GM21390 (cell line): ENCODE measurements at regions not wholly inside any gene's neighbourhood (a gene's known extent, or its start where the extent isn't known, plus 50 kb on each side); places are given as distances from the start of the nearest gene placed in this dataset.
"Not testable (repeated sequence)": the region's sequence is repeated elsewhere in the genome, so short reads cannot be mapped to it uniquely, and the experiment has no call there.

ENCODE experiments used
- ATAC-seq: cut with Tn5 transposase; IDR thresholded peaks from one replicate; pipeline ENCODE4 v1.9.1; 2021; ENCODE audit not compliant: unreplicated experiment

DNA sequence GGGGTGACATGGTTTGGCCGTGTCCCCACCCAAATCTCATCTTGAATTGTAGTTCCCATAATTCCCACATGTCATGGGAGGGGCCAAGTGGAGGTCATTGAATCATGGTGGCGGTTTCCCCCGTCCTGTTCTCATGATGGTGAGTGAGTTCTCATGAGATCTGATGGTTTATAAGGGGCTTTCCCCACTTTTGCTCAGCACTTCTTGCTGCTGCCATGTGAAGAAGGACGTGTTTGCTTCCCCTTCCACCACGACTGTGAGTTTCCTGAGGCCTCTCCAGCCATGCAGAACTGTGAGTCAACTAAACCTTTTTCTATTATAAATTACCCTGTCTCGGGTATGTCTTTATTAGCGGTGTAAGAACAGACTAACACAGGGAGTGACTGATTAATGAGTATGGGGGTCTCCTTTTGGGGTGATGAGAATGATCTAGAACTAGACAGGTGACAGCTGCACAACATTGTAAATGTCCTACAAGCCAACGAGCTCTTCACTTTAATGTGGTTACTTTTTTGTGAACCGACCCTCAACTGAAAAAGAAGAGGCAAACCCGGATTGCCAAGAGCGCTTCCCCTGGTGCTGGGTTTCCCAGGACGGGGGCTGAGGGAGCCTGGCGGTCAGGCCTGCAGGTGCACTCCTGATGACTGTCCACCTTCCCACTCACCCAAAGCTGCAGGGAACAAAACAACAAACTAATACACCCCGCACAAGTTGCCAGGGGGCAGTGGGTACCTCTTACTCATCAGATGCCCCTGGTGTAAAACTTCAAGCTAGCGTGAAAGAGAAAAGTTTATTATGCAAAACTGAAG, 90.1 kb downstream of the NCOR2 start:
- no peak for ATAC-seq

DNA sequence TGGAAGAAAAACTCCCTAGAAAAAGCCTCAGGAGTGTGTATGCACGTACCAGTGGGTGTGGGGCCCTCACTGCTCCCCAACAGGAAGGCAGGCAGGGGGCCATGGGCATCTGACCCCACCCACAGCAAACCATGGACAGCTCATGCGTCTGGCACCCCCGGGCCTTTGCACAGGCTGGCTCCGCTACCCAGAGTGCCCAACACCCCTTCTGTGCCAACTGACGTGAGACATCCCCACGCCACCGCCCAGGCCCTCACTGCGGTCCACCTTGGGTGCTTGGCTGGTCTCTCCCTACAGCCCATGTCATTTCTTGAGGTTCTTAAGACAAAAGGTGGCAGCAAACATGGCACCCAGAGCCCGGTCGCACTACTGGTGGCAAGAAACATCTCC, 91.4 kb downstream of the NCOR2 start:
- ATAC-seq = no peak

DNA sequence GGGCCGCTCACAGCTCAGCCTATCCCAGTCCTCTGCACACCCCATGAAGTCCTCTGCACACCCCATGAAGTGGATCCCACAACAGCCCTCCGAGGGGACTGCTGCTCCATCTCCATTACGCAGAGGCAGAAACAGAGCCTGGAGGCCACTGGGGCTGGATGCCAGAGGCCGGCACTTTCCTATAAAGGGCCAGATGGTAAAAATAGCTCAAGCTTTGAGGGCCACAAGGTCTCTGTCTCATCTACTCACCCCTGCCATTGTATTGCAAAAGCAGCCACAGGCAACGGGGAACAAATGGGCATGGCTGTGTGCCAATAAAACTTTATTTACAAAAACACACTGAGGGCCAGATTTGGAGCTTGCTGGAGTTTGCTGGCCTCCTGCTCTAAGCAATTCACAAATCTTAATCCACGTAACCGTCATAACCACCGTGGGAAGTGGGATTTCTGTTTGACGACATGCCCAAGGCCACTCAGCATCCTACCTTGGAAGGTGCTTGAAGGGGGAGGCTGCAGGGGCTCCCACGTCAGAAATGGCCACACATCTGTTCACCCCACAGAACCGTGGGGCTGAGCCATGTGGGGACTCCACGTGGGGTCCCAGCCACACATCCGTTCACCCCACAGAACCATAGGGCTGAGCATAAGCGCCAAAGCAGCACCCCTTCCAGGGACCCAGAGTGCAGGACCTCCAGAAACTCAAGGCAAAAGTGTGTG, 92.0 kb downstream of the NCOR2 start:
- no peak for ATAC-seq

DNA sequence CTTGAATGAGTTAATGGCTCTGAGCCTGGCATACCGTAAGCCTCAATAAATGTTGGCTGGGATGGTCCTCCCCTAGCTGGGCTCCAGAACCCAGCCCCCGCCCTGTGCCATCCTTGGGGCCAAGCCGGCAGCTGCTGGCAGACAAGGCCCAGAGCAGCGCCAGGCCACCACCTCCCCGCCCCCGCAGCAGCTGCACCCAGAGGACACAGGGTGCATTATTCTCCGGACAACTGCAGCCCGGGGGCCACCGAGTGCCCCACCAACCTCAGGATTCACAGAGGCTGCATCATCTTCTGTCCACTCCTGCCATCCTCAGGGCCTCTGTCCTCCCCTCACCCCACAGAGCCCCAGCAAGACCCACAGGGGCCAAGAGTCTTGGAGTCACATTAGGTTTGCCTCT, 92.7 kb downstream of the NCOR2 start:
- no peak for ATAC-seq

DNA sequence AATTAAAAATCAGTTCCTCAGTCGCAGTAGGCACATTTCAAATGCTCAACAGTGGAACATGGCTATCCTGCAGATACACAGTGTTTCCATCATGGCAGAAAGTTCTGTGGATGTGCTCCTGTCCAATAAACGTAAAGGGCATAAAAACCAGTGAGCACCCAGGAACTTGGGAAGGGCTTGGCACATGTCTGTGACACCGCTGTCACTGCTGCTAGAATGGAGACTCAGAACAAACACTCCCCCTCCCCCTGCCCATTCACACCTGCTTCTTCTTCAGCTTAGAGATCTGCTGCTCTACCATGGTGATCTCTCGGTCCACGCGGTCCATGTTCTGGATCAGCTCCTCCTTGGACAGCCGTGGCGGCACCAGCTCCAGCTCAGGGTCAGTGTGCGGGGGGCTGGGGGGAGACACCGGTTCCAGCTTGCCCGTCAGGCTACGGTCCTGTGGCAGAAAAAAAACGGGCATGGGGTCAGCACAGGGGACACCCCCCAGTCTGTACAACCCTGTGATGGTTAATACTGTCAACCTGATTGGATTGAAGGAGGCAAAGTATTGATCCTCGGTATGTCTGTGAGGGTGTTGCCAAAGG, 94.6 kb downstream of the NCOR2 start:
- no peak for ATAC-seq

DNA sequence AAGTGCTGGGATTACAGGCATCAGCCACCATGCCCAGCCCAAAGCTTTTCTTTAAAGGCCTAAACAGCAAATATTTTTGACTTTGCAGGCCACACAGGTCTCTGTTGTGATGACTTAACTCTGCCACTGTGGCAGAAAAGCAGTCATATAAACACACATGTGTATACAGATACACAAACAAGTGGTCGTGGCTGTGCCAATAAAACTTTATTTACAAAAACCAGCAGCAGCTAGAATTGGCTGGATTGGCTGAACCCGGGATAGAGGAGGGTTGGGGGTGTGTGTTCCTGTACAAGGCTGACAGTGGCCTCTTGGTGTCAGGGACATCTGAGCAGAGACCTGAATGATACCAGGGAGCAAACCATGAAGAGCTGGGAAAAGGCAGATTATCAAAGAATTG, 95.6 kb downstream of the NCOR2 start:
- no peak for ATAC-seq

DNA sequence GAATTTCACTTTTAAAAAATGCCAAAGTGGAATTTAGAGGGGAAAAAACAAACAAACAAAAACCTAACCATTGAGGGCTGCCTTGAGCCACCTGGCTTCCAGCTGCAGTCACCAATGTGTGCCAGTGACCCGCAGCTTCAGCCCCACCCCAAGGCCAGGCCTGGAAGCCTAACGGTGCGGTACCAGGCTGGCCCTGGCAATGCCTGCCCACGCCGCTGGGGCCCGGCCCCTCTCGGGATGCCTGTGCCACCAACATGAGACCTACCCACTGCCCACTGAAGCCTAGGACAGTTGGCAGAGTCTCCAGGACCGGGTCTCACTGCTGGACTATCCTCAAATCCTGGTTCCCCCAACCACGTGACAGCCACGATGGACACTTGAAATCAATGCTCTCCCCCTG, 96.6 kb downstream of the NCOR2 start:
- no peak for ATAC-seq

DNA sequence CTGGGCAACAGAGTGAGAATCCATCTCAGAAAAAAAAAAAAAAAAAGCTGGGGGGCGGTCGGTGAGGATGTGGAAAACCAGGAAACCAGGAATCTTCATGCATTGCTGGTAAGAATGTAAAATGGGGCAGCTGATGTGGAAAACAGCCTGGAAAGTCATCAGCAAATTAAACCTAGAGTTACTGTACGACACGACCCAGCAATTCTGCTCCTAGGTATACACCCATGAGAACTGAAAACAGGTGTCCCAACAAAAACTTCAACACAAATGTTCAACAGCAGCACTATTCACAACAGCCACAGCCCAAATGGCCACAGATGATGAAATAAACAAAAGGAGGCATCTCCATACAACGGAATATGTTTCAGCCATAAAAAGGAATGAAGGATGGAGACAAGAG, 97.3 kb downstream of the NCOR2 start:
- ATAC-seq = no peak

- no peak for ATAC-seq
Measured at GRCh38 chr12:124469193-124469888, 98.1 kb downstream of the NCOR2 start.

- ATAC-seq = not testable (repeated sequence)
Measured at GRCh38 chr12:124467549-124467948, 99.9 kb downstream of the NCOR2 start.

- ATAC-seq = peak; percentile 96
Measured at GRCh38 chr12:124466216-124467128, 100.9 kb downstream of the NCOR2 start.

- no peak for ATAC-seq
Measured at GRCh38 chr12:124465473-124465872, 101.9 kb downstream of the NCOR2 start.

DNA sequence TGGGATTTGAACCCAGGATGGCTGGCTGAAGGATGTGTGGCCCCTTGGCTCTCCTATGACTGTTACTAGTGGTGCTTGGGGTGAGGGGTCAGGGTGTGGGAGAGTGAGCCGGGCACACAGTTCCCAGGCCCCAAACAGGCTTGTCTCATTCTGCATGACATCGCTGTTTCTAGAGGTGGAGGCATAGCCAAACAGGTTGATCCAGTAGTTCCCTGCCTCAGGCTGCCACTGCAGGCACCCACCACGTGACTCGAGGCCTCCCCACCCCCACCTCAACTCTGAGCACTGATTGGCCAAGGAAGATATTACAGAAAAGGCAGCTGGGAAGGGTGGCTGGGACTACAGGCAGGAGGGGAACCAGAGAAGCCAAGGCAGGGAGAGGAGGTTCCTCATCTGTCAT, 102.6 kb downstream of the NCOR2 start:
- no peak for ATAC-seq

DNA sequence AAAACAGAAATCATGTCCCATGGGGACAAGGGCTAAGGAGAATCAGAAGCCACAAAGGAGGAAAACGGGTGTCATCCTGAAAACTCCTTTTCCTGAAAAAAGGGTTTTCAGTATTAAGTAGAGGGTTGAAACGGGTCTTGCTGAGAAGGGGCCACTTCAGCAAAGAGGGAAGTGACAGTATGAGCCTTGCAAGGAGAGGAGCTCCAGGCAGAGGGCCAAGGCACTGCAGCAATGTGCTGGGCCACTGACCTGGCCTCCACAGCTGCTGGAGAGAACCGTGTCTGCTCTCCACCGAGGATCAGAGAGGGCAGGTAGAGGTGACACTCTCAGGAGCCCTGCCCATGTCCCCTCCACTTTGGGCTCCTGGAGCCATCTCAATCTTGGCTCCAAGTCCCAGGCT, 103.3 kb downstream of the NCOR2 start:
- no peak for ATAC-seq

- ATAC-seq = no peak
Measured at GRCh38 chr12:124463341-124463921, 104.0 kb downstream of the NCOR2 start.

DNA sequence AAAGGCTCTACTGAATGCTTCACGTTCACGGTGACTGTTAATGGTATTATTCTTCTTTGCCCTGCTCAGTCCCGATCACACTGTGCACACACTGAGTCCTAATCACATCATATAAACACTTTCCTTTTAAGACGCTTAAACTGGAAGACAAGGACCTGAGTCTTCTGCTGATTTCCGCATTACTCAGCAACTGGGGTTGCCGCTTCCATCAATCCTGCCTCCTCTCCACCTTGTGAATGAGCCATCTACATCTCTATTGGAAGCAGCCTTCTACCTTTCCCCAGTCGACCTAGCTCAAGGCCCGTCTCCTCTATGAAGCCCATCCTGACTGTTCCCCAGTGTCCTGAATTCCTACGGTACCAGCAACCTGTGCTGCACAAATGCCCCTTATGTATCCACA, 104.7 kb downstream of the NCOR2 start:
- ATAC-seq = no peak

GRCh38 chr12:124461851-124462623, 105.4 kb downstream of the NCOR2 start:
- no peak for ATAC-seq

DNA sequence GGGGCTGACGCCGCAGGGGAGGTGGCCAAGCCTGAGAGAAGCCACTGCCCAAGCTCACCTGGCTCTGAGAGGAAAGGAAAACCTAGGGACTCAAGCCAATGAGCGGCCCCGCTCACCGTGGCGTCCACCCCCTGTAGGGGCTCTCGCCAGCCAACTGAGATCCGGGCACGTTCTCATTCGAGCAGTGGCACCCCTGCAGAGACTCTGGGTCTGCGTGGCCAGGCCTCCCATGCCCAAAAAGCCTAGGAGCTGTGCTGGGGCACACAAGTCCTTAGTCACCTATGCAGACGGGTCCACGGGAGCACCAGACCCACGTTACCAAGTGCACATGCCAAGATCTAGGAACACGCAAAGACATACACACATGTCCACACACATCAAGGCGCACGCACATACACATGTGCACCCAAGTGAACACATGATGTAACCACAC, 106.2 kb downstream of the NCOR2 start:
- no peak for ATAC-seq

DNA sequence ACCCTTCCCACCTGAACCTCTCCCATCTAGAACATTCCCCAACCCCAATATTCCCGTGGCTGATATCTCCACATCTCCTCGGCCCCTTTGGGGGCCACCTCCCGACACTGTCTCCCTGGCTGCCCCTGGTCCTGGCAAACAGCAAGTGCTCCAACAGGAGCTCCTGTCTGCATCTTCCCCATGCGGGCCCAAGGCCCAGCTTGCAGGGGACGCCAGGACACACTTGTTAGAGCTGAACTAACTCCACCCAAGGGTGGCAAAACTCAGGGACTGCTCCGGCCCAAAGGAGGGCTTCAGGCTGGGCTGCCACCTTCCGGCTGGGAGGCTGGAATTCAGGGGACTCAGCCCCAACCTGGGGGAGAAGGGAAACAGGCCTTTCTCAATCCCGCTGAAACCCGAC, 106.6 kb downstream of the NCOR2 start:
- ATAC-seq = no peak
